Urinary bladder (tissue), 3 donors: ENCODE measurements at regions not wholly inside any gene's neighbourhood (a gene's known extent, or its start where the extent isn't known, plus 50 kb on each side); places are given as distances from the start of the nearest gene placed in this dataset.
"Not testable (repeated sequence)": the region's sequence is repeated elsewhere in the genome, so short reads cannot be mapped to it uniquely, and the experiment has no call there.

Experiments used
- DNase-seq: peaks from one replicate; pipeline ENCODE4 v3.0.0-alpha.2; 2015; ENCODE audit errors: extremely low spot score
- H3K27ac ChIP-seq: one replicate; pipeline ENCODE4 v1.5.1; 2013; ENCODE audit warnings: low read depth, mild to moderate bottlenecking, moderate library complexity
- H3K36me3 ChIP-seq: one replicate; pipeline ENCODE4 v1.6.1; 2013; ENCODE audit warnings: mild to moderate bottlenecking, moderate library complexity; ENCODE audit not compliant: insufficient read depth
- H3K4me1 ChIP-seq: one replicate; pipeline ENCODE4 v1.6.1; 2013; ENCODE audit warnings: mild to moderate bottlenecking, moderate library complexity; ENCODE audit not compliant: insufficient read depth
- H3K4me3 ChIP-seq: one replicate; pipeline ENCODE4 v1.5.1; 2013; ENCODE audit warnings: low read depth, low read length
- WGBS: extraction: QIAGEN DNeasy Blood & Tissue Kit; methylation state at CpG from one replicate; pipeline ENCODE4 v1.1.7; 2013; 5-methylcytosine and 5-hydroxymethylcytosine counted together
- donor health status: healthy with polysubstance abuse.
- donor health status: healthy.

- peaks cover 3% of the 10 kb centered on the region for H3K36me3 ChIP-seq
- DNase-seq = no peak
- no peak overlapping the region for H3K27ac ChIP-seq
- no peak overlapping the region for H3K4me3 ChIP-seq
- H3K4me1 ChIP-seq = no peaks in the 10 kb centered on the region
Measured at GRCh38 chr16:72644911-72645310, 403.0 kb downstream of the ZFHX3 start.

DNA sequence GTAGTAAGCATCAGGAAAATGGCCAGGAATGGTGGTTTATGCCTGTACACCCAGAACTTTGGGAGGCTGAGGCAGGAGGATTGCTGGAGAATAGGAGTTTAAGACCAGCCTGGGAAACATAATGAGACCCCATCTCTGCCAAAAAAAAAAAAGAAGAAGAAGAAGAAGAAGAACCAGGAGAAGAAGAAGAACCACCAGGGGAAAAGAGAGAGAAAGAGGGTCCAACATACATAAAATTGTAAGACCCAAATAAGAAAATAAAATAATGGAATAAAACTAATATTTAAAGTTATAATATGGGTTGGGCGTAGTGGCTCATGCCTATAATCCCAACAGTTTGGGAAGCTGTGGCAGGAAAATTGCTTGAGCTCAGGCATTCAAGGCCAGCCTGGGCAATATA is 408.4 kb downstream of the ZFHX3 start:
- WGBS = 100% methylated on average over 1 of the region's 1 CpG
- no peak overlapping the region for H3K27ac ChIP-seq
- H3K4me1 ChIP-seq = no peaks in the 10 kb centered on the region
- DNase-seq = no peak
- no peak overlapping the region for H3K4me3 ChIP-seq
- H3K36me3 ChIP-seq = no peaks in the 10 kb centered on the region

GRCh38 chr16:72637306-72637705 is 410.6 kb downstream of the ZFHX3 start:
- no peak for DNase-seq
- Histone ChIP-seq H3K27ac (no peak overlapping the region), H3K4me3 (no peak overlapping the region), H3K36me3 (no peaks in the 10 kb centered on the region), H3K4me1 (no peaks in the 10 kb centered on the region)
- 48% methylated on average over 1 of the region's 1 CpG for WGBS

DNA sequence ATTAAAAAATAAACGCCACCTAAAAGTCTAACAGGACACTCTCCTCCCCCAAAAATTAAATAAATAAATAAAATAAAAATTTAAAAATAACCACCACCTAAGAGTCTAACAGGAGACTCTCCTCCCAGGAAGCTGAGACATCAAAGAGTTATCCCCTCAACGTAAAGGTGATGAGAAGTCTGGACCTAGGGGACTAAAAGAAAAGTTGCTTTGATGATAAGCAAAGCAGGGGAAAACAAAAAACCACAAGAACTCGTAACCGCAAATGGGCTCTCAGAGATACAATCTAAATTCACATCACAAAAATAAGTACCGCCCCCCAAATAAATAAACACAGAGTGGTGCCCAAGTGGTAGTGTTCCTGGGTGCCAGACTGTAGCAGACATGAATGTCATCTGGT is 412.2 kb downstream of the ZFHX3 start:
- Histone ChIP-seq H3K4me1 (no peaks in the 10 kb centered on the region), H3K27ac (no peak overlapping the region), H3K36me3 (no peaks in the 10 kb centered on the region), H3K4me3 (no peak overlapping the region)
- DNase-seq = no peak
- 89% methylated on average over 5 of the region's 5 CpGs for WGBS

DNA sequence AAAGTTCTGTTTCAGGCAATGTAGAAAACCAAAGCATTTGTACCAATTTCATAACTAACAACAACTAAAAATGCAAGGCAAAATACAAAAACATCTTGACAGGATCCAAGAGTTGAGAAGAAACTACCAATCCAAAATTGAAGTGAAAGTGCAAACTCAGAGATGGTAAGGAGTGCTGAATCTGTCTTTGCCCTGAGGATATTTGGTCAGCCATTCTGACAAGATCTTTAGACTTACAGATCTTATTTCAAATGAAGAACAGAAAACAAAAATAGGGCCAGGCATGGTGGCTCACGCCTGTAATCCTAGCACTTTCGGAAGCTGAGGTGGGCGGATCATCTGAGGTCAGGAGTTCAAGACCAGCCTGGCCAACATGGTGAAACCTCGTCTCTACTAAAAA is 412.8 kb downstream of the ZFHX3 start:
- no peak for DNase-seq
- Histone ChIP-seq H3K4me3 (no peak overlapping the region), H3K4me1 (no peaks in the 10 kb centered on the region), H3K36me3 (no peaks in the 10 kb centered on the region), H3K27ac (no peak overlapping the region)
- 93% methylated on average over 4 of the region's 4 CpGs for WGBS

DNA sequence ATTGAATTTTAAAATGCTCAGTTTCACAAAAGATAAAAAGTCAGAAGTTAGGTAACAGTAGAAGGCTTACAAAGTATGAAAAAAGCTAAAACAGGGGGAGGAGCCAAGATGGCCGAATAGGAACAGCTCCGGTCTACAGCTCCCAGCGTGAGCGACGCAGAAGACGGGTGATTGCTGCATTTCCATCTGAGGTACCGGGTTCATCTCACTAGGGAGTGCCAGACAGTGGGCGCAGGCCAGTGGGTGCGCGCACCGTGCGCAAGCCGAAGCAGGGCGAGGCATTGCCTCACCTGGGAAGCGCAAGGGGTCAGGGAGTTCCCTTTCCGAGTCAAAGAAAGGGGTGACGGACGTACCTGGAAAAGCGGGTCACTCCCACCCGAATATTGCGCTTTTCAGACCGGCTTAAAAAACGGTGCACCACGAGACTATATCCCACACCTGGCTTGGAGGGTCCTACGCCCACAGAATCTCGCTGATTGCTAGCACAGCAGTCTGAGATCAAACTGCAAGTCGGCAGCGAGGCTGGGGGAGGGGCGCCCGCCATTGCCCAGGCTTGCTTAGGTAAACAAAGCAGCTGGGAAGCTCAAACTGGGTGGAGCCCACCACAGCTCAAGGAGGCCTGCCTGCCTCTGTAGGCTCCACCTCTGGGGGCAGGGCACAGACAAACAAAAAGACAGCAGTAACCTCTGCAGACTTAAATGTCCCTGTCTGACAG is 420.6 kb downstream of the ZFHX3 start:
- not testable (repeated sequence) for H3K4me1 ChIP-seq, H3K27ac ChIP-seq, H3K4me3 ChIP-seq, DNase-seq, H3K36me3 ChIP-seq
- 74% methylated on average over 28 of the region's 30 CpGs for WGBS

DNA sequence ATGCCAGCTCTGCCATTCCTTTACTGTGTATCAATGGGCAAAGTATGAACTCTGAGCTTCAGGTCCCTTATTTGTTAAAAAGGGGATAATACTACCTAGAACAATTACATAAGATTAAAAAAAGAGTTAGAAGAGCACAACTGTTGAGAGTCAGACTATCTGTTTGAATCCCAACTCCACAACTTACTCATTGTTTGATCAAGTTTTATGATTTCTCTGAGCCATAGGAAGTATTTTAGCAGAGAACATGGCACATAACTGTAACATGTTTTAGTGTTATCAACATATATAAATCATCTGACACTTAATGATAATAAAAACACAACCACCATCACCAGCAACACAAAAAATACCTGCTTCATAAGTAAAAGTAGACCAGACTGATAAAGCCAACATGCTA is 421.3 kb downstream of the ZFHX3 start:
- Histone ChIP-seq H3K4me3 (no peak overlapping the region), H3K4me1 (no peaks in the 10 kb centered on the region), H3K27ac (no peak overlapping the region), H3K36me3 (no peaks in the 10 kb centered on the region)
- DNase-seq = no peak

DNA sequence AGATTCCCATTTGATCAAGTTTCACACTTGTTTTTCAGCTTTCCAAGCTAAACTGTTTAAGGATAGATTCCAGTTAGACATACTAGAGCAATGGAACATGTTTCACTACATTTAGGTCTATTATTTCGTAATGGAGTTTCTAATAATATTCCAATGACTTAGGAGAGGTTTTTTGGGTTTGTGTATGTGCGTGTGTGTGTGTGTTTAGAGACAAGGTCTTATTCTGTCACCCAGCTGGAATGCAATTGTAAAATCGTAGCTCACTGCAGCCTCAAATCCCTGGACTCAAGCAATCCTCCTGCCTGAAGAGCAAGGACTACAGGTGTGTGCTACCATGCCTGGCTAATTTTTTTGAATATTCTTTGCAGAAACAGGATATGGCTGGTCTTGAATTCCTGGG is 426.3 kb downstream of the ZFHX3 start:
- no peaks in the 10 kb centered on the region for H3K4me1 ChIP-seq
- H3K36me3 ChIP-seq = no peaks in the 10 kb centered on the region
- H3K27ac ChIP-seq = no peak overlapping the region
- H3K4me3 ChIP-seq = no peak overlapping the region
- 60% methylated on average over 3 of the region's 3 CpGs for WGBS
- DNase-seq = no peak

- no peaks in the 10 kb centered on the region for H3K4me1 ChIP-seq
- DNase-seq = no peak
- no peak overlapping the region for H3K4me3 ChIP-seq
- H3K27ac ChIP-seq = no peak overlapping the region
- H3K36me3 ChIP-seq = no peaks in the 10 kb centered on the region
- 82% methylated on average over 2 of the region's 2 CpGs for WGBS
Measured at GRCh38 chr16:72620853-72621252, 427.1 kb downstream of the ZFHX3 start.

GRCh38 chr16:72620348-72620747 is 427.6 kb downstream of the ZFHX3 start:
- WGBS = 90% methylated on average over 4 of the region's 4 CpGs
- H3K36me3 ChIP-seq = no peaks in the 10 kb centered on the region
- no peak for DNase-seq

DNA sequence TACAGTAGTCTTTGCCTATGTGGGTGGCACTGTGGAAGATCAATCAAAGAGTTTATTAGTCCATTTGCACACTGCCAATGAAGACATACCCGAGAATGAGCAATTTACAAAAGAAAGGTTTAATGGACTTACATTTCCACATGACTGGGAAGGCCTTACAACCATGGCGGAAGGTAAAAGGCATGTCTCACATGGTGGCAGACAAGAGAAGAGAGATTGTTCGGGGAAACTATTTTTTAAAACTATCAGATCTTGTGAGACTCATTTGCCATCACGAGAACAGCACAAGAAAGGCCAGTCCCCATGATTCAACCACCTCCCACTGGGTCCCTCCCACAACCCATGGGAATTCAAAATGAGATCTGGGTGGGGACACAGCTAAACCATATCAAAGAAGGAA is 432.1 kb downstream of the ZFHX3 start:
- Histone ChIP-seq H3K4me3 (no peak overlapping the region), H3K27ac (no peak overlapping the region), H3K4me1 (no peaks in the 10 kb centered on the region), H3K36me3 (no peaks in the 10 kb centered on the region)
- DNase-seq = no peak
- 93% methylated on average over 4 of the region's 4 CpGs for WGBS

More at GRCh38 chr16:72620348-72620747, 427.6 kb downstream of the ZFHX3 start:
- no peak overlapping the region for H3K27ac ChIP-seq
- no peak overlapping the region for H3K4me3 ChIP-seq
- no peaks in the 10 kb centered on the region for H3K4me1 ChIP-seq

GRCh38 chr16:72612718-72613117 is 435.2 kb downstream of the ZFHX3 start:
- Histone ChIP-seq H3K4me3 (no peak overlapping the region), H3K27ac (no peak overlapping the region), H3K36me3 (no peaks in the 10 kb centered on the region), H3K4me1 (no peaks in the 10 kb centered on the region)
- no peak for DNase-seq

DNA sequence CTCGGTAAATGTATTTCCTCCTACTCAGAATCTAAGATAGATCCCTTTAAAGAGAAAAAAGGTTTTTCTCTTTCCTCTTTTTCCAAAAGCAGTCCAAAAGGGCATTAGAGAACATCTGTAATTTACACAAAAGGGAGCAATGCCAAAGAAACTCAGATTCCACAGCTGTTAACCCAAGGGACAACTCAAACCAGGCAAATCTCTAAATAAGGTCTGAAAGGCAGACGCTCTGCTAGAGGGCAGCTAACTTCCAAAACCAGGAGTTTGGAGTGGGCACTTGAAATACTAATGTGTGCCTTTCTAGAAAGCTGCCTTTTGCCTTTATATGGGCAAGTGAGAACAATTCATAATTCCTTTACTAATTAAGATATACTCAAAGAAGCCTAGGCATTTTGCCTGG is 435.7 kb downstream of the ZFHX3 start:
- 24% methylated on average over 2 of the region's 2 CpGs for WGBS
- Histone ChIP-seq H3K4me3 (no peak overlapping the region), H3K27ac (no peak overlapping the region), H3K4me1 (no peaks in the 10 kb centered on the region), H3K36me3 (no peaks in the 10 kb centered on the region)
- DNase-seq = peak; percentile 25

GRCh38 chr16:72609933-72610332 is 438.0 kb upstream of the PMFBP1 start:
- H3K27ac ChIP-seq = no peak overlapping the region
- no peaks in the 10 kb centered on the region for H3K36me3 ChIP-seq
- no peak for DNase-seq
- 84% methylated on average over 3 of the region's 3 CpGs for WGBS
- no peaks in the 10 kb centered on the region for H3K4me1 ChIP-seq
- H3K4me3 ChIP-seq = no peak overlapping the region

DNA sequence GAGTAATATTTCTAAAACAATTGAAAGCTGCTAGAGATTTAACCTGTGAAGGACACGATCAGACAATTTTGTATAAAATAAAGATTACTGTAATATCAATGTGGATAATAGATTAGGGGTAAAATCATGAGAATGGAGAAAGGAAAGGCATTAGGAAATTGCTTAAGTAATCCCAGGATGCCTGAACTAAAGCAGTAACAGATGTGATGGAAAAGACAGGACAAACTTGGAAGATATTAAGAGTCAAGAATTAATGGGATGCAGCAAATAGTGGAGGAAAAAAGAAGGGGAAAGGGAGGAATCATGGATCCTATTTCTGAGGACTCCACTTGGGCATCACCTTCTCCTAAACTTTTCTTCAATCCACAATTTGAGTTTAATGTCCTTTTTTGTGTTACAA is 437.1 kb upstream of the PMFBP1 start:
- no peaks in the 10 kb centered on the region for H3K36me3 ChIP-seq

More for the DNA sequence above, 437.1 kb upstream of the PMFBP1 start:
- no peak overlapping the region for H3K4me3 ChIP-seq
- WGBS = 39% methylated on average over 1 of the region's 1 CpG
- H3K27ac ChIP-seq = no peak overlapping the region
- H3K4me1 ChIP-seq = no peaks in the 10 kb centered on the region
- no peak for DNase-seq
